ENCODE measurements at regions not wholly inside any gene's neighbourhood (a gene's known extent, or its start where the extent isn't known, plus 50 kb on each side); places are given as distances from the start of the nearest gene placed in this dataset.

- H3K4me1 ChIP-seq (ENCODE audit: control insufficient read depth, insufficient read depth, low read length, poor library complexity, severe bottlenecking) = no peaks in the 10 kb centered on the region
- no peaks in the 10 kb centered on the region for H3K9me3 ChIP-seq (ENCODE audit: control insufficient read depth, low read length)
- no peak overlapping the region for H3K4me3 ChIP-seq (ENCODE audit: extremely low read depth, insufficient read depth, low read length, poor library complexity, severe bottlenecking)
- no peak overlapping the region for H3K27ac ChIP-seq (ENCODE audit: low read depth, low read length, severe bottlenecking)
- WGBS, 2 experiments (ENCODE audit: insufficient coverage in 2 of 2) = no CpG with 5 or more reads among the region's 1 CpG
- no peaks in the 10 kb centered on the region for H3K36me3 ChIP-seq (ENCODE audit: control insufficient read depth, insufficient read depth, low read length)
These were observed 272.0 kb downstream of the DMRTA1 start for GRCh38 chr9:22718653-22719052.

GRCh38 chr9:22722492-22722891 is 275.9 kb downstream of the DMRTA1 start:
- no peaks in the 10 kb centered on the region for H3K4me1 ChIP-seq (ENCODE audit: control insufficient read depth, insufficient read depth, low read length, poor library complexity, severe bottlenecking)
- no peak overlapping the region for H3K4me3 ChIP-seq (ENCODE audit: extremely low read depth, insufficient read depth, low read length, poor library complexity, severe bottlenecking)
- H3K27ac ChIP-seq (ENCODE audit: low read depth, low read length, severe bottlenecking) = no peak overlapping the region
- WGBS, 2 experiments (ENCODE audit: insufficient coverage in 2 of 2) = no CpG with 5 or more reads among the region's 2 CpGs
- H3K9me3 ChIP-seq (ENCODE audit: control insufficient read depth, low read length) = no peaks in the 10 kb centered on the region
- H3K36me3 ChIP-seq (ENCODE audit: control insufficient read depth, insufficient read depth, low read length) = no peaks in the 10 kb centered on the region

- Histone ChIP-seq H3K9me3 (ENCODE audit: control insufficient read depth, low read length) (no peaks in the 10 kb centered on the region), H3K36me3 (ENCODE audit: control insufficient read depth, insufficient read depth, low read length) (no peaks in the 10 kb centered on the region), H3K4me3 (ENCODE audit: extremely low read depth, insufficient read depth, low read length, poor library complexity, severe bottlenecking) (no peak overlapping the region), H3K27ac (ENCODE audit: low read depth, low read length, severe bottlenecking) (no peak overlapping the region), H3K4me1 (ENCODE audit: control insufficient read depth, insufficient read depth, low read length, poor library complexity, severe bottlenecking) (peaks cover 13% of the 10 kb centered on the region)
- WGBS, 2 experiments (ENCODE audit: insufficient coverage in 2 of 2) = 87 to 88% methylated on average over 2 of the region's 3 CpGs
These were observed 285.2 kb downstream of the DMRTA1 start for GRCh38 chr9:22731786-22732185.

DNA sequence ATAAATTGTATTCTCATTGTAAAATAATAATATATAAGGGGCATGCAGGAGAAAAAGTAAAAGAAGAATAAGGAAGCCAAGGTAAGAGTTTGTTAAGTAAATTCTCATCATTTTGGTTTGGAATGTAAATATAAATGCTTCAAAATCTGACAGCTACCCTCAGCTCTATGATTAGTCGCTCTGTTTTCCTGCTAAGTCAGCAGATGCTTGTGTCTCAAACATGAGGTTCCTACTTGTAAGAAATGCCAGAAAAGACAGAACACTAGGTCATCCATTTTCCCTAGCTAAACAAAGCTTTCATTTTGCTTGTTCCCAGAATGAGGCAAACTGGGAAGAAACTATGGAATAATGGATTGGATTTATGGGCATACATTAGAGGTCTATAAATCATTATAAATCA is 293.1 kb downstream of the DMRTA1 start:
- no peaks in the 10 kb centered on the region for H3K9me3 ChIP-seq (ENCODE audit: control insufficient read depth, low read length)
- no peaks in the 10 kb centered on the region for H3K4me1 ChIP-seq (ENCODE audit: control insufficient read depth, insufficient read depth, low read length, poor library complexity, severe bottlenecking)
- H3K4me3 ChIP-seq (ENCODE audit: extremely low read depth, insufficient read depth, low read length, poor library complexity, severe bottlenecking) = no peak overlapping the region
- H3K27ac ChIP-seq (ENCODE audit: low read depth, low read length, severe bottlenecking) = no peak overlapping the region
- 100% methylated on average over 1 of the region's 1 CpG; no CpG with 5 or more reads in 1 of the 2 experiments for WGBS, 2 experiments (ENCODE audit: insufficient coverage in 2 of 2)
- no peaks in the 10 kb centered on the region for H3K36me3 ChIP-seq (ENCODE audit: control insufficient read depth, insufficient read depth, low read length)

GRCh38 chr9:22740781-22741180 is 294.2 kb downstream of the DMRTA1 start:
- Histone ChIP-seq H3K27ac (ENCODE audit: low read depth, low read length, severe bottlenecking) (no peak overlapping the region), H3K4me1 (ENCODE audit: control insufficient read depth, insufficient read depth, low read length, poor library complexity, severe bottlenecking) (no peaks in the 10 kb centered on the region), H3K36me3 (ENCODE audit: control insufficient read depth, insufficient read depth, low read length) (no peaks in the 10 kb centered on the region), H3K9me3 (ENCODE audit: control insufficient read depth, low read length) (no peaks in the 10 kb centered on the region), H3K4me3 (ENCODE audit: extremely low read depth, insufficient read depth, low read length, poor library complexity, severe bottlenecking) (no peak overlapping the region)
- WGBS, 2 experiments (ENCODE audit: insufficient coverage in 2 of 2) = 100% methylated on average over 1 of the region's 1 CpG; no CpG with 5 or more reads in 1 of the 2 experiments

GRCh38 chr9:22742401-22742800 is 295.8 kb downstream of the DMRTA1 start:
- no peaks in the 10 kb centered on the region for H3K36me3 ChIP-seq (ENCODE audit: control insufficient read depth, insufficient read depth, low read length)
- no peak overlapping the region for H3K27ac ChIP-seq (ENCODE audit: low read depth, low read length, severe bottlenecking)
- H3K4me3 ChIP-seq (ENCODE audit: extremely low read depth, insufficient read depth, low read length, poor library complexity, severe bottlenecking) = no peak overlapping the region
- no peaks in the 10 kb centered on the region for H3K4me1 ChIP-seq (ENCODE audit: control insufficient read depth, insufficient read depth, low read length, poor library complexity, severe bottlenecking)
- no peaks in the 10 kb centered on the region for H3K9me3 ChIP-seq (ENCODE audit: control insufficient read depth, low read length)

DNA sequence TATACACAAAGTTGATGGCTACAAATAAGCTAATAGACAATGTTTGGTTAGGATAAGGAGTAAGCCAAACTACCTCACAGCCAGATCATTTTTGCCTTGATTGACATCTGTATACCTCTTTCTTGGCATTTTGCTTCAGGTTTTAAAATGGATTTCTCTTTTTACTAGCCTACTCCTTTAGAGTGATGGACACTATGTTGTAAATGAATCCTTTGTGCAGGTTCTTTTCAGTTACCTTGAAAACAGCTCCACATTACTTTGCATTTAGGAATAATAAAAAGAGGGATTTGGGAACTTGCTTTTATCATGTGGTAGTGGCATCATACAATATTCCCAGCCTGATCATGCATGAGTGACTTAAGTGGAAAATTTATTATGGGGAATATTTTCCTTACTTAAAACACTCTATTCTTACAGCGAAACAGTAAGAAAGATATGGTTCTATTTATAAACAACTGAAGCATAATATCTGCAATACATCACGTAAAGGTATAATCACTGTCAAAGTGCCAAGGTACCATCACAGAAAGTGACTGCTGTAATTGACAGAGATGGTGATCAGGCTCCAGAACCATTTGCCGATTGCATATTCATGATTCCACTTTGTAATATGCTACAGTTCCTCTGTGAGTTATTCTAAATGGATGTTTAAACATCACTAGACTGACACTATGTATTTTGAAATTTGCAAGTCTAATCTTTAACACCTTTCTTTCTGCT is 327.0 kb downstream of the DMRTA1 start:
- 100% methylated on average over 2 of the region's 3 CpGs; no CpG with 5 or more reads in 1 of the 2 experiments for WGBS, 2 experiments (ENCODE audit: insufficient coverage in 2 of 2)
- H3K36me3 ChIP-seq (ENCODE audit: control insufficient read depth, insufficient read depth, low read length) = no peaks in the 10 kb centered on the region
- H3K4me1 ChIP-seq (ENCODE audit: control insufficient read depth, insufficient read depth, low read length, poor library complexity, severe bottlenecking) = no peaks in the 10 kb centered on the region
- no peak overlapping the region for H3K27ac ChIP-seq (ENCODE audit: low read depth, low read length, severe bottlenecking)
- no peak overlapping the region for H3K4me3 ChIP-seq (ENCODE audit: extremely low read depth, insufficient read depth, low read length, poor library complexity, severe bottlenecking)
- no peaks in the 10 kb centered on the region for H3K9me3 ChIP-seq (ENCODE audit: control insufficient read depth, low read length)

DNA sequence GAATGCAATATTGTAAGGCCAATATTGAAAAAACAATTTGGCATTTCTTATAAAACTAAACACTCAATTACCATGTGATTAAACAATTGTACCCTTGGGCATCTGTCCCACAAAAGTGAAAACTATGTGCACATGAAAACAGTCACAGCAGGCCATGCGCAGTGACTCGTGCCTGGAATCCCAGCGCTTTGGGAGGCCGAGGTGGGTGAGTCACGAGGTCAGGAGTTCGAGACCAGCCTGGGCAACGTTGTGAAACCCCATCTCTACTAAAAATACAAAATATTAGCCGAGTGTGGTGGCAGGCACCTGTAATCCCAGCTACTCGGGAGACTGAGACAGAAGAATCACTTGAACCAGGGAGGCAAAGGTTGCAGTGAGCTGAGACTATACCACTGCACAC is 343.7 kb downstream of the DMRTA1 start:
- Histone ChIP-seq H3K4me3 (ENCODE audit: extremely low read depth, insufficient read depth, low read length, poor library complexity, severe bottlenecking) (no peak overlapping the region), H3K9me3 (ENCODE audit: control insufficient read depth, low read length) (peaks cover 3% of the 10 kb centered on the region), H3K27ac (ENCODE audit: low read depth, low read length, severe bottlenecking) (no peak overlapping the region), H3K4me1 (ENCODE audit: control insufficient read depth, insufficient read depth, low read length, poor library complexity, severe bottlenecking) (no peaks in the 10 kb centered on the region), H3K36me3 (ENCODE audit: control insufficient read depth, insufficient read depth, low read length) (no peaks in the 10 kb centered on the region)
- 78 to 83% methylated on average over 5 to 8 of the region's 9 CpGs for WGBS, 2 experiments (ENCODE audit: insufficient coverage in 2 of 2)

GRCh38 chr9:22808876-22809275 is 362.3 kb downstream of the DMRTA1 start:
- no peak overlapping the region for H3K4me3 ChIP-seq (ENCODE audit: extremely low read depth, insufficient read depth, low read length, poor library complexity, severe bottlenecking)
- H3K9me3 ChIP-seq (ENCODE audit: control insufficient read depth, low read length) = no peaks in the 10 kb centered on the region
- H3K27ac ChIP-seq (ENCODE audit: low read depth, low read length, severe bottlenecking) = no peak overlapping the region
- no peaks in the 10 kb centered on the region for H3K4me1 ChIP-seq (ENCODE audit: control insufficient read depth, insufficient read depth, low read length, poor library complexity, severe bottlenecking)
- no peaks in the 10 kb centered on the region for H3K36me3 ChIP-seq (ENCODE audit: control insufficient read depth, insufficient read depth, low read length)
- WGBS, 2 experiments (ENCODE audit: insufficient coverage in 2 of 2) = no CpG with 5 or more reads among the region's 1 CpG

- H3K36me3 ChIP-seq (ENCODE audit: control insufficient read depth, insufficient read depth, low read length) = no peaks in the 10 kb centered on the region
- H3K27ac ChIP-seq (ENCODE audit: low read depth, low read length, severe bottlenecking) = no peak overlapping the region
- no peak overlapping the region for H3K4me3 ChIP-seq (ENCODE audit: extremely low read depth, insufficient read depth, low read length, poor library complexity, severe bottlenecking)
- H3K4me1 ChIP-seq (ENCODE audit: control insufficient read depth, insufficient read depth, low read length, poor library complexity, severe bottlenecking) = no peaks in the 10 kb centered on the region
- WGBS, 2 experiments (ENCODE audit: insufficient coverage in 2 of 2) = 83 to 100% methylated on average over 1 of the region's 2 CpGs
- no peaks in the 10 kb centered on the region for H3K9me3 ChIP-seq (ENCODE audit: control insufficient read depth, low read length)
These were observed 362.7 kb downstream of the DMRTA1 start for GRCh38 chr9:22809371-22809770.

GRCh38 chr9:22813529-22813928 is 366.9 kb downstream of the DMRTA1 start:
- Histone ChIP-seq H3K4me1 (ENCODE audit: control insufficient read depth, insufficient read depth, low read length, poor library complexity, severe bottlenecking) (peaks cover 13% of the 10 kb centered on the region), H3K27ac (ENCODE audit: low read depth, low read length, severe bottlenecking) (no peak overlapping the region), H3K36me3 (ENCODE audit: control insufficient read depth, insufficient read depth, low read length) (no peaks in the 10 kb centered on the region), H3K9me3 (ENCODE audit: control insufficient read depth, low read length) (no peaks in the 10 kb centered on the region), H3K4me3 (ENCODE audit: extremely low read depth, insufficient read depth, low read length, poor library complexity, severe bottlenecking) (no peak overlapping the region)
- WGBS, 2 experiments (ENCODE audit: insufficient coverage in 2 of 2) = 83 to 100% methylated on average over 1 of the region's 2 CpGs
